ENCODE measurements at regions not wholly inside any gene's neighbourhood (a gene's known extent, or its start where the extent isn't known, plus 50 kb on each side); places are given as distances from the start of the nearest gene placed in this dataset.
A peak's percentile ranks its signal among the peaks of the same experiment; 100 is the strongest.

GRCh38 chr1:60156371-60156770, 82.8 kb upstream of the C1orf87 start:
- no peaks in the 10 kb centered on the region for H3K9me3 ChIP-seq (ENCODE audit: control insufficient read depth in 2 of 3, insufficient read depth in 1 of 3, low read length in 3 of 3)
- intact Hi-C loops (cut with DNase I): no loop called here
- FAIRE-seq (no peak), DNase-seq (no peak)
- H3K9ac ChIP-seq (ENCODE audit: low read length in 3 of 3): no peak overlapping the region
- H3K4me3 ChIP-seq (ENCODE audit: low read length in 3 of 3): no peak overlapping the region
- TF ChIP-seq, protein P1, sequence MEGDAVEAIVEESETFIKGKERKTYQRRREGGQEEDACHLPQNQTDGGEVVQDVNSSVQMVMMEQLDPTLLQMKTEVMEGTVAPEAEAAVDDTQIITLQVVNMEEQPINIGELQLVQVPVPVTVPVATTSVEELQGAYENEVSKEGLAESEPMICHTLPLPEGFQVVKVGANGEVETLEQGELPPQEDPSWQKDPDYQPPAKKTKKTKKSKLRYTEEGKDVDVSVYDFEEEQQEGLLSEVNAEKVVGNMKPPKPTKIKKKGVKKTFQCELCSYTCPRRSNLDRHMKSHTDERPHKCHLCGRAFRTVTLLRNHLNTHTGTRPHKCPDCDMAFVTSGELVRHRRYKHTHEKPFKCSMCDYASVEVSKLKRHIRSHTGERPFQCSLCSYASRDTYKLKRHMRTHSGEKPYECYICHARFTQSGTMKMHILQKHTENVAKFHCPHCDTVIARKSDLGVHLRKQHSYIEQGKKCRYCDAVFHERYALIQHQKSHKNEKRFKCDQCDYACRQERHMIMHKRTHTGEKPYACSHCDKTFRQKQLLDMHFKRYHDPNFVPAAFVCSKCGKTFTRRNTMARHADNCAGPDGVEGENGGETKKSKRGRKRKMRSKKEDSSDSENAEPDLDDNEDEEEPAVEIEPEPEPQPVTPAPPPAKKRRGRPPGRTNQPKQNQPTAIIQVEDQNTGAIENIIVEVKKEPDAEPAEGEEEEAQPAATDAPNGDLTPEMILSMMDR (IDR thresholded peaks at IDR 0.05; ENCODE audit: borderline replicate concordance, extremely low read depth, insufficient read depth): no peak
- no peak overlapping the region for H3K27ac ChIP-seq (ENCODE audit: low read depth in 2 of 2, low read length in 2 of 2)
- no peaks in the 10 kb centered on the region for H3K4me1 ChIP-seq (ENCODE audit: control insufficient read depth in 2 of 3, insufficient read depth in 2 of 3, low read depth in 1 of 3, low read length in 3 of 3)
- no peaks in the 10 kb centered on the region for H3K27me3 ChIP-seq (ENCODE audit: control insufficient read depth, insufficient read depth, low read length)
- H3K36me3 ChIP-seq (ENCODE audit: control insufficient read depth in 2 of 3, insufficient read depth in 3 of 3, low read length in 3 of 3): no peaks in the 10 kb centered on the region

DNA sequence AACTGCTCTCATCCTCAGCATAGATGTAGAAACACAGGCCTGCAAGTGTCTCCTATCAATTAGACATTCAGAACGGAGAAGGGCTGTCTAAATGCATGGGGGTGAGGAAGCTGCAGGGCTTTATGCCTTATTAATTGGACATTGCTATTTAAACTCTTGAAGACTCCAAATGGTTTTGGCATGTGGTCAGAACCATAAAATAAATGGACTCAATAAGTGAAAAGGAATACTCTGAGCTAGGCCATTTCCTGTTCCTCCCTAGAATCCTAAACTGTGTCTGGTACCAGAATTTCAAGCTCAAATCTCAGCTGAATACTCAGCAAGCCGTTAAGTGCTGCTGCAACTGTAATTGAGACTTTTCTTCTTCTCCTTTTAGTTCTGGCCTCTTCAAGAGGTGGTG, 80.4 kb upstream of the C1orf87 start:
- TF ChIP-seq, protein P1 (IDR thresholded peaks at IDR 0.05; ENCODE audit: borderline replicate concordance, extremely low read depth, insufficient read depth): no peak
- FAIRE-seq: no peak
- Histone ChIP-seq H3K9me3 (ENCODE audit: control insufficient read depth in 2 of 3, insufficient read depth in 1 of 3, low read length in 3 of 3) (no peaks in the 10 kb centered on the region), H3K27me3 (ENCODE audit: control insufficient read depth, insufficient read depth, low read length) (no peaks in the 10 kb centered on the region), H3K4me3 (ENCODE audit: low read length in 3 of 3) (no peak overlapping the region), H3K4me1 (ENCODE audit: control insufficient read depth in 2 of 3, insufficient read depth in 2 of 3, low read depth in 1 of 3, low read length in 3 of 3) (no peaks in the 10 kb centered on the region), H3K9ac (ENCODE audit: low read length in 3 of 3) (no peak overlapping the region), H3K27ac (ENCODE audit: low read depth in 2 of 2, low read length in 2 of 2) (no peak overlapping the region), H3K36me3 (ENCODE audit: control insufficient read depth in 2 of 3, insufficient read depth in 3 of 3, low read length in 3 of 3) (no peaks in the 10 kb centered on the region)
- DNase-seq: peak in 2 of 5 donors; percentile 24 to 69
- intact Hi-C loops (cut with DNase I): no loop called here

- Histone ChIP-seq H3K27ac (ENCODE audit: low read depth in 2 of 2, low read length in 2 of 2) (no peak overlapping the region), H3K4me1 (ENCODE audit: control insufficient read depth in 2 of 3, insufficient read depth in 2 of 3, low read depth in 1 of 3, low read length in 3 of 3) (no peaks in the 10 kb centered on the region), H3K27me3 (ENCODE audit: control insufficient read depth, insufficient read depth, low read length) (no peaks in the 10 kb centered on the region), H3K4me3 (ENCODE audit: low read length in 3 of 3) (no peak overlapping the region), H3K9ac (ENCODE audit: low read length in 3 of 3) (no peak overlapping the region), H3K9me3 (ENCODE audit: control insufficient read depth in 2 of 3, insufficient read depth in 1 of 3, low read length in 3 of 3) (no peaks in the 10 kb centered on the region), H3K36me3 (ENCODE audit: control insufficient read depth in 2 of 3, insufficient read depth in 3 of 3, low read length in 3 of 3) (no peaks in the 10 kb centered on the region)
- DNase-seq: no peak
- intact Hi-C loops (cut with DNase I): no loop called here
- FAIRE-seq: no peak
- TF ChIP-seq, protein P1 (IDR thresholded peaks at IDR 0.05; ENCODE audit: borderline replicate concordance, extremely low read depth, insufficient read depth): no peak
These were observed 79.3 kb upstream of the C1orf87 start for GRCh38 chr1:60152891-60153290.

GRCh38 chr1:60151311-60151710, 77.7 kb upstream of the C1orf87 start:
- no peaks in the 10 kb centered on the region for H3K9me3 ChIP-seq (ENCODE audit: control insufficient read depth in 2 of 3, insufficient read depth in 1 of 3, low read length in 3 of 3)
- no peak overlapping the region for H3K9ac ChIP-seq (ENCODE audit: low read length in 3 of 3)
- no peak overlapping the region for H3K27ac ChIP-seq (ENCODE audit: low read depth in 2 of 2, low read length in 2 of 2)
- DNase-seq (no peak), FAIRE-seq (no peak)
- H3K4me3 ChIP-seq (ENCODE audit: low read length in 3 of 3): no peak overlapping the region
- TF ChIP-seq, protein P1 (IDR thresholded peaks at IDR 0.05; ENCODE audit: borderline replicate concordance, extremely low read depth, insufficient read depth): no peak
- no peaks in the 10 kb centered on the region for H3K4me1 ChIP-seq (ENCODE audit: control insufficient read depth in 2 of 3, insufficient read depth in 2 of 3, low read depth in 1 of 3, low read length in 3 of 3)
- H3K36me3 ChIP-seq (ENCODE audit: control insufficient read depth in 2 of 3, insufficient read depth in 3 of 3, low read length in 3 of 3): no peaks in the 10 kb centered on the region
- intact Hi-C loops (cut with DNase I): no loop called here
- no peaks in the 10 kb centered on the region for H3K27me3 ChIP-seq (ENCODE audit: control insufficient read depth, insufficient read depth, low read length)
